ENCODE measurements at regions not wholly inside any gene's neighbourhood (a gene's known extent, or its start where the extent isn't known, plus 50 kb on each side); places are given as distances from the start of the nearest gene placed in this dataset.

GRCh38 chr3:180116203-180116602 is 79.5 kb upstream of the PEX5L start (continued):
- no peak for TF ChIP-seq JUND (IDR thresholded peaks at IDR 0.05; ENCODE audit: borderline replicate concordance, low read depth, low read length)
- TF ChIP-seq JUND (tag; IDR thresholded peaks at IDR 0.05; ENCODE audit: borderline replicate concordance, low read depth, low read length) = no peak
- no peak for TF ChIP-seq ZNF583 (CRISPR knock-in tag; IDR thresholded peaks at IDR 0.05)

- Histone ChIP-seq H3K4me2 (ENCODE audit: insufficient read depth, low read length) (no peak overlapping the region), H3K9me3 (replicated peaks; ENCODE audit: control insufficient read depth, insufficient read depth, low read depth, low read length) (no peaks in the 10 kb centered on the region), H3K27me3 (ENCODE audit: control insufficient read depth in 2 of 2, insufficient read depth in 2 of 2, low read length in 2 of 2) (no peaks in the 10 kb centered on the region), H3K79me2 (ENCODE audit: control insufficient read depth, insufficient read depth, low read length) (no peaks in the 10 kb centered on the region), H3K9ac (ENCODE audit: insufficient read depth in 1 of 2, low read depth in 2 of 2, low read length in 2 of 2) (no peak overlapping the region), H3K27ac (ENCODE audit: extremely low read depth, low read depth, low read length) (no peak overlapping the region), H3K36me3 (ENCODE audit: control insufficient read depth, insufficient read depth, low read length) (no peaks in the 10 kb centered on the region), H3K4me1 (replicated peaks in 1 of 2; ENCODE audit: control insufficient read depth in 2 of 2, insufficient read depth in 2 of 2, low read length in 2 of 2) (no peaks in the 10 kb centered on the region), H3K9me1 (ENCODE audit: control insufficient read depth, insufficient read depth, low read length) (no peaks in the 10 kb centered on the region), H2AFZ (ENCODE audit: low read depth, low read length) (no peak overlapping the region), H3K4me3 (no peak overlapping the region), H4K20me1 (replicated peaks; ENCODE audit: control insufficient read depth, insufficient read depth, low read length) (no peaks in the 10 kb centered on the region)
- in situ Hi-C loops (cut with MboI) (no loop called here), intact Hi-C loops (cut with micrococcal nuclease) (no loop called here)
- ATAC-seq (no peak), FAIRE-seq (no peak), DNase-seq (ENCODE audit: extremely low read depth in 1 of 4, low spot score in 3 of 4) (no peak)
- ChIA-PET CTCF (ENCODE audit: low intra/inter-chr PET ratio) (no interaction called here), POLR2A (no interaction called here)
- no TSS peak for BruUV-seq (replicated peaks)
- 0% methylated on average over 2 of the region's 2 CpGs for whole genome bisulfite sequencing (ENCODE audit: insufficient coverage, low coverage, missing lambda C conversion rate)
- no peak for TF ChIP-seq MCM5 (IDR thresholded peaks at IDR 0.05; ENCODE audit: low read depth)
- no peak for TF ChIP-seq HMG20B (CRISPR knock-in tag; IDR thresholded peaks at IDR 0.05)
- no peak for TF ChIP-seq MCM3 (IDR thresholded peaks at IDR 0.05)
- no peak for TF ChIP-seq ZBTB5 (IDR thresholded peaks at IDR 0.05)
- no peak for TF ChIP-seq E2F4 (CRISPR knock-in tag; IDR thresholded peaks at IDR 0.05; ENCODE audit: low read depth)
- no peak for TF ChIP-seq TAF1 (IDR thresholded peaks at IDR 0.05; ENCODE audit: control insufficient read depth, extremely low read depth, insufficient read depth, low read length, severe bottlenecking)
- no peak for TF ChIP-seq NFRKB (IDR thresholded peaks at IDR 0.05; ENCODE audit: low read depth)
- no peak for TF ChIP-seq CBFB (CRISPR knock-in tag; IDR thresholded peaks at IDR 0.05)
- no peak for TF ChIP-seq ZNF24 (IDR thresholded peaks at IDR 0.05)
- TF ChIP-seq FOXP4 (CRISPR knock-in tag; IDR thresholded peaks at IDR 0.05; ENCODE audit: borderline replicate concordance) = no peak
- no peak for TF ChIP-seq HOMEZ (CRISPR knock-in tag; IDR thresholded peaks at IDR 0.05)
Observed at GRCh38 chr3:180116658-180117057, 79.9 kb upstream of the PEX5L start.
